ENCODE measurements at regions not wholly inside any gene's neighbourhood (a gene's known extent, or its start where the extent isn't known, plus 50 kb on each side); places are given as distances from the start of the nearest gene placed in this dataset.

DNA sequence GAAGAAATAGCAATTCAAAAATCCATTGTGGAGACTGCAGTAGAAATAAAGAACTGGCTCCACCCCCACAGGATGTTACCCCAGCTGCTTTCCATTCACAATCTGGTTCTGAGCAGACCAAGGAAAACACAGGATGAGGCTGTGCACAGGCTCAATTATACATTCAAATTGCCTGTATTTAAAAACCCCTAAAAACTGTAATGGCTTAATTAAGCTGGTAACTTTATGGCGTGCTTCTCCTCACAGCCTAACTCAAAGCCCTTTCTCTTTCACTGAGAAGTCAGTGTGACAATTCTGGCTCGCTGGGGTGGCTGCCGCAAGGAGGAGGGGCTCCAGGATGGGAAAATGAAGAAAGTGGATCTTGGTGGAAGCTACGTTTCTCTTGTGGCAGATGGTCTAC lies 1191.1 kb downstream of the SORCS1 start:
- peak; percentile 25 for DNase-seq

DNA sequence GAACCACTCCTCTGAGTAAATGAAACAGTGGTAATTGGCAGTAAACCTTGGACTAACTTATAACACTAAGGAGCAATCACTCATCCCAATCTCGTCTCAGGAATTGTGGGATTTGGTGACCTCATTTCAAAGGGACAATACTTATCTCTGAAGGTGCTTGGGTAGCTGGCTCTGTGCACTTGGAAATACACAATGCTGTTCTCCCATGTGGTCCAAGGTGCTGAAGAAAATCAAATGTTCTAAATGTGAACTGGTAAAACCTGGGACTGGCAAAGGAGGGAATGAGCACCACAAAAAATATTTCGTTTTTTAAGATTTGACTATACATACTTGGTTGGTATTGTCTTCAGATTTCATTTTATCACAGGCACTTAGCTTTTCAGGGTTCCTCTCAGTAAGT lies 1193.0 kb downstream of the SORCS1 start:
- DNase-seq: no peak

DNA sequence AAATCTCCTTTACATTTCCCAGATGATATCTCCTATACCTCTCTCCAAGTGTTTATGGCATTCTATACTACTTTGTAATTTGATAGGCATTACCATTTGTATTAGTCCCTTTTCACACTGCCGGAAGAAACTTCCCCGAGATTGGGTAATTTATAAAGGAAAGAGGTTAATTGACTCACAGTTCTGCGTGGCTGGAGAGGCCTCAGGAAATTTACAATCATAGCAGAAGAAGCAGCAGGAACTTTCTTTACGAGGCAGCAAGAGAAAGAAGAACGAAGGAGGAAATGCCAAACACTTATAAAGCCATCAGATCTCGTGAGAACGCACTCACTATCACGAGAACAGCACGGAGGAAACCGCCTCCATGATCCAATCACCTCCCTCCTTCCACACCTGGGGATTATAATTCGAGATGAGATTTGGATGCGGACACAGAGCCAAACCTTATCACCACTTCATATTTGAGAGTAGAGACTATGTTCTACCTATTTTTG lies 1194.6 kb downstream of the SORCS1 start:
- no peak for DNase-seq

DNA sequence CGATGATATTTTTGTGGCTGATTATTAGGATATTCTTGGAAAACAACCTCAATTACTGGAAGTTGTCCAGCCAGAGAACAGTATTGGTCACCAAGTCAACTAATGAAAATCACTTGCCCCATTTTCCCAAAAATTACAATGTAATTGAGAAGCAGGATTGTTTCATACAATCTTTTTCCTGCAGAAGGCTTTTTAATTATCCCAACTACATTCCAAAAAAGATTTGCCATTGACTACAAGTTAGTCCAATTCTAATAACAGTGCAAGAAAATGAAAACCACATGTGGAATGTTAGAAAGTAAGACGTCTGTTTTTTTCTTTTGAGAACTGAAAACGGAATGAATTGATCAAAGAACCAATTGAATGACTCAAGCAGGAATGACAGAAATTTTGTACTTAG lies 1195.8 kb downstream of the SORCS1 start:
- DNase-seq: no peak

DNA sequence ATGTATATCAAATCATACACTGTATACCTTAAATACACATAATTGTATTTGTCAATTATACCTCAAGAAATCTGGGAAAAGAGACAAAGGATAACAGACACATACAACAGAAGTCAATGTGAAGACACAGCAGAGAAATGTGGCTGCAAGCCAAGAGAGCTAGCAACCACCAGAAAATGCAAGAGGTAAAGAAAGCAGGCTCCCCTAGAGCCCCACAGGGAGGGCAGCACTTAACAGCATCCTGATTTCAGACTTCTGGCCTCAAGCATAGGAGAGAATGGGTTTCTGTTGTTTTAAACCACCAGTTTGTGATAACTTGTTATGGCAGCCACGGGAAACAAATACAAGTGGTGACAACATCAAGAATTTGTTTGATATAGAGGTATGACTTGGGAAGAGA lies 1197.2 kb downstream of the SORCS1 start:
- DNase-seq: no peak

DNA sequence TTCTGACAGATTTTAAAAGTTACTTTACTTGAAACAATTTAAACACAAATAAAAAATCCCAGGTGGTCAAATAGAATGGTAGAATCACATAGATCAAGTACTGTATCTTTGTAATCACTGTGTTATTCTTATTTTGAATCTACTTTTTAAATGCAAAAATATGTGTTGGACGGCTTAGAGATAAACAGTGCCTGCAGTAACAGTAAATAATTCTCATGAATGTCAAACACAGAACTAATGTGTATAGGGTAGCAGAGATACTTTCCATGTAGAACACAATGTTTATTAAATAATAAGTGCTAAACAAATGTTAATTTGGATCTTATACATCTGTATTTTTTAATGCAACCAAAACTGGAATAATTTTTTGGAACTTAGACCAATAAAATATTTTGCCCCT lies 1199.4 kb downstream of the SORCS1 start:
- DNase-seq: no peak

DNA sequence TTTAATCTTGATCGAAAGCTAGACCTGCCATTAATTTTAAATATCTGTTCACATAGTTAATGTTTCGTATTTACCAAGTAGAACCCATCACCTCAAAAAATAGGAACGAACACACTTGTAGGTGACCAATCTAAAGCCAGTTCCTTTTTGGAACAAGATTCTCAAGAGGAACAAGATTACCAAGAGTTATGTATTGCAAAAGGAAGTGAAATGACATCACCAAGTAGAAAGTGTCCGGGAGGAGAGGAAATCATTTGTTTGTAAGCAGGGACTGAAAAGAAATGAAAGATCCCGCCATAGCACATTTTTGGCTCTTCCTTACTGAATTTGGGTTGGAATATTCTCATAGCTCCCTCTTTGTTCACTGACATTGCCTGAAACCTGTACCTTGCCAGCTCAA lies 1200.5 kb downstream of the SORCS1 start:
- DNase-seq: no peak

DNA sequence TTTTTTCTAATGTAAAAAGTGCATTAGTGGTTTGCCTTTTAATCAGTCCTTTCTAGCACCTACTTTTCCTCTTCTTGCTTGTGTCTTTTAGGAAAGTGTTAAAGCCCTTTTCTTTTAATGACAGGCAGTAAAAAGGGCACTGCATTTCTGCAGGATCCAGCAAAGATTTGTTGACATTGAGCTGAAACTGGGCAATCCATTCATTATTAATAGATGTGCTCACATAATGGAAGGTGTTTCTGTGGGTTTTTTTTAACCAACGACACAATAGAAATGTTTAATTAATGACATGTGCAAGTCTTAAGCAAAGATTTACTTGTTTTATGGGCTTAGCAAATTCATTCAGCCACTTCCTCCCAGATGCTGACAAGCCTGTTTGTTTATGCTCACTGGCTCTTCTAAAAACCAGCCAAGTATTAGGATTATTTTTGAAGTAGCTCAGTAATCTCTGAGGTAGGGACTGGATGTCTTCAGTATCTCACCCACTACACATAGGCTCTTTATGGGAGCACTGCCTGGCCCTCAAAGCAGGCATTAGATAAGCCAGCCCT lies 1201.1 kb downstream of the SORCS1 start:
- DNase-seq: no peak

DNA sequence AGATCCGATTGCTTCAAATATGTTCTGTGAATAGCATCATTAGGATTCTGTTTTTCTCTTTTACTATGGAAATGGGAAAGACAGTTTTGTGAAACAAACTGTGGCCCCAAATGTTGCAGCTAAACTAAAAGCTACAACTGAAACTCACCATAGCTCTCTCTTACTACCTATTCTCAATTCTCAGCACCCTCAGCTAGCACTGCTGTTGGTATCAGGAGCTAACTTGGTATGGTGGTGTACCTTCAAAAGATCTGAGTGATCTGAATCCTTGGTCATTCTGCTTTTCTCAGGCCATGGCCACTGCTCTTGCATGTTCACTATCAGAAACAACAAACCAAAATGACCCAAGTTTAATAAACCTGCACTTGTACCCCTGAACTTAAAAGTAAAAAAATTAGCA lies 1208.0 kb downstream of the SORCS1 start:
- DNase-seq: no peak

DNA sequence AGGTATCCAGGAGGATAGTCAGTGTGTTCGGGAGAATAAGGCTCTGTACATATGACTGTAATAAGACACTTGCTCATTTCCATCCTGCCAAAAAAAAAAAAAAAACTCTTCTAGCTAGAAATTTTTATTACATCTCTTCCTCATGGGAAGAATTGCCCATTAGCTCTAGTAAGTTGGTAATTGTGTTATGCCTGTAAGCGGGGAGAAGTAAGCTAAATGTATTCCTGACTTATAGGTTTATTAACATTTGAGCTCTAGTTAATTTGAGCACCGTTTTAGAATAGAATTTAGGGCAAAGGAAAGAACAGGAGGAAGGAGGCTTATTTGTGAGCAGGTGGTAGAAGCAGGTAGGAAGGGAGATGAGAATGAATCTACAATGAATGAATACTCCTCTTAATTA lies 1210.6 kb downstream of the SORCS1 start:
- no peak for DNase-seq

DNA sequence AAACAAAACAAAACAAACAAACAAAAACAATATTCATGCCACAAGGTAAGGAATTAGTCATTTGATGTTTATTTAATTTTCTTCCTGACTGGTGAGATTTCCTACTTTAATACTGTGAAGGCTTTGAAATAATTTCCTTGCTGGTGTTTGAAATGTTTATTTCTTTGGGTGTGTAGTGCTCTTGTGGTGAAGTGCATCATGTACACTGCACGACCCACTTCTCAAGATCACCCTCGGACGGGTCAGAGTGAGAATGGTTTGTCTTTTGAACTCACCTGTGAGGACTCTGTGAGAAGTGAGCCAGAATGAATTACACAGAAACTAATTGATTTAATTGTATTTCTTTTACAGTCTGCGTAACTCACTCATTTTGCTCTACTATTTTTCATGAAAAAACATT lies 1211.5 kb downstream of the SORCS1 start:
- no peak for DNase-seq

DNA sequence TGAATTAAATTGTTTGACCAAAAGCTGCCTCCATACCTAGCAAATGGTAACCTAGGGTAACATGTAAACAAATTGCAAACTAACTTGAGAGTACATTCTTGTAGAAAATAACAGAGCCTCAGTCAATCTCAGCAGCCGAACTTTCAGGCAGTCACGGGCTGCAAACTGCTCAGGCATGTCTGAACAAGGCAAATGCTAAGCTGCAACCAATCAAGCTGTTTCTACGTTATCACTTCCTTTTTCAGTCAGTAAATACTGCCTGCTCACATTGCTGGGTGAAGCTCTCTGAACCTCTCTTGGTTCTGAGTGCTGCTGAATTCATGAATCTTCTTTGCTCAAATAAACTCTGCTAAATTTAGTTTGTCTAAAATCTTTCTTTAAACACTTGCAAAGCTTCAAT lies 1212.4 kb downstream of the SORCS1 start:
- peak; percentile 20 for DNase-seq

DNA sequence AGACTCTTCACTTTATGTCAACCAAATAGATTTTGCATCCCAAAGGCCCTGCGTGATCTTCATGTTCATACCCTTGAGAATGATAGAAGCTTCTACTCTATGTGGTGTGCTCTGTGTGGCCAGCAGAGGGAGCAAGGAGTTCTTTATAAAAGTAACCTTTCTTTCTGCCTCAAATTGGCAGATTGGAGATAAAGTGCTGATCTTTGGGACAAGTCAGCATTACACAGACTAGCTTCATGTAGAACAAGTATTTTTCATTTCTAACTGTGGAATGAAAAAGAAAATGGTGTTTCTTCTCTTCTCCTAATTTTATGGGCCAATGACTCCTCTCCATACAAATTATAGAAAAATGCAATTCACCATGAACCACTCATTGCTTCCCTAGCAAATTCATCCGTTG lies 1214.1 kb downstream of the SORCS1 start:
- DNase-seq: peak; percentile 28

DNA sequence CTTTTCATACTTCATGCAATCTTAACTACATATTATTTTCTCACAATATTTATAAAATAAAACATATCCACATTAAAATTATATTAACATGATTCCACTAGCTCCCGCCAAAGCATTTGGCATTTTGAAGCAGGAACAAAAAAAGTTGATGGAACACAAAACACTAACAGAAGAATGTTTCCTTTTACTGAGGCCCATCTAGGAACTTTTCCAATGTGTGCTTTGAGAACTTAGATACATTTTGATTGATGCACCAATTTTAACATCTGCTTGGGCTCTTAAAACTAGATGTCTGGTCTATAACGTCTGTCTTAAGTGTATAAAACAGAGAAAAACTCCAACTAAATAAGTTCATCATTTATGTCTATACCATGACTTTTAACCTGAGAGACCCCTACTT lies 1214.8 kb downstream of the SORCS1 start:
- no peak for DNase-seq

DNA sequence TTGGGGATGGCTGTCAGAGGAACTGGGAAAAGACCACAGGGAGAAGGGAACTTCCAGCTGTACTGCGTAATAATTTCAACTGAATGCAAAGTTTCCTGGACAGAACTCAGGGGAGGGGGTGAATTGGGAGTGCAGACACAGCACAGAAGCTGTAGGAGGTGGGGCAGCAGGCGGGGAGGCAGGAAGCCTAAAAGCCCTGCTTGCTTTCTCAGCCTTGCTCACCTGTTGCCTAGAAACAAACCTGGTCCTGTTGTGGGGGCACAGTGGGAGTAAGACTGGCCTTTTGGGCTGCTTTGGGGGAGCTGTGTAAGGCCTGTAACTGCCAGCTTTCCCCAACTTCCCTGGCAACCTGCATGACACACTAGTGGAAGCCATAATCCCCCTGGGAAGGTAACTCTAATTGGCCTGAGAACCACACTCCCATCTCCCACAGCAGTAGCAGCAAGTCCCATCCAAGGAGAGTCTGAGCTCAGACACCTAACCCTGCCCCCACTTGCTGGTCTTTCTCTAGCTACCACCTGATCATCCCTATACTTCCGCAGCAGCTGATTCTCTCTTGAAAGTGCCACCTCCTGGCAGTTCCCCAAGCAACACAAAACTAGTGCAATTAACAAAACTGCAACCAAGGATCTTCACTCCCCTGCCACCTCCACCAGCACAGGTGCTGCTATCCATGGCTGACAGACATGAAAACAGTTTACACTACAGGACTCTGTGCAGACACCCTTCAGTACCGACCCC lies 1239.3 kb downstream of the SORCS1 start:
- no peak for DNase-seq

DNA sequence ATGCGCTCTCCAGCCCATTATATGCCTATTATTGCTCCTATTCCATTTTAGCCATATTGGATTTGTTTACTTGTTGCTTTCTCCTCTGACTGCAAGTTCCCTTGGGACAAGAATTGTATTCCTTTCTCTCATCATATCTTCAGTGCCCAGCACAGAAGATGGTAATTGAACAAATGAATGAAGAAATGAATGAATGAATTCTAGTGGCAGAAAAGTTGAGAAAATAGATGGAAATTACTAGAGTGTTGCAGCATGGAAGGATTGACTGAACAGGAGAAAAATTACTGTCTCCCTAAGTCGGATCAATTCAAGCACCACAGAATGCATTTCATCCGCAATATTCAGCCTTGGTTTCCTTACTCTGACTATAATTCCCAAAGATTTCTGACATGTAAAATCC lies 1243.2 kb downstream of the SORCS1 start:
- no peak for DNase-seq

DNA sequence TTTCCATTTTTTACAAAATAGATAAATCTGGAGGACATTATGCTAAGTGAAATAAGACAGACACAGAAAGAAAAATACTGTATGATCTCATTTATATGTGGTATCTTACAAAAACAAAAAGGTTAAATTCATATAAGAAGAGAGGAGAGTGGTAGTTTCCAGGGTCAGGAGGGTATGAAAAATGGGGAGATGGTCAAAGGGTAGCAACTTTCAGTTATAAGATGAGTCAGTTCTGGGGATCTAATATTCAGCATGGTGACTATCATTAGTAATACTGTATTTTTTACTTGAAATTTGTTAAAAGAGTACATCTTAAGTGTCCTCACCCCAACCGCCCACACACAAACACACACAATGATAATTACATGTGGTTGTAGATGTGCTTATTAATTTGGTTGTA lies 1250.1 kb downstream of the SORCS1 start:
- DNase-seq: no peak

DNA sequence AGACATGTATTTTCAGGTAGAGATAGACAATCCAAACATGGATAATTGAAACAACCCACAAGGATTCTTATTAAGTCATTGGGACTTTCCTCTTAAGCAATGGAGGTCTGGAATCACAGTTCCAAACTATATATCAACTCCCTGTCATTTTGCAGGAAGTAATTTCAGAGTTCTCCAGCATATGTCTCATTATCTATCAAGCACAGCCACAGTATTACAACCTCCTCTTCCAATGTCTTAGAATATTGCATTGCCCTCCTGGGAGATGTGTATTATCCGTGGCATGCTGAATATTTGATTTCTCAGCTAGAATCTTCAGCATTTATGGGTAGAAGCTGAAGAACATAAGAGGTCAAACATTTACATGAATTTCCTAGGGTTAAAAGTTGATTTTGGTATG lies 1255.8 kb downstream of the SORCS1 start:
- no peak for DNase-seq

DNA sequence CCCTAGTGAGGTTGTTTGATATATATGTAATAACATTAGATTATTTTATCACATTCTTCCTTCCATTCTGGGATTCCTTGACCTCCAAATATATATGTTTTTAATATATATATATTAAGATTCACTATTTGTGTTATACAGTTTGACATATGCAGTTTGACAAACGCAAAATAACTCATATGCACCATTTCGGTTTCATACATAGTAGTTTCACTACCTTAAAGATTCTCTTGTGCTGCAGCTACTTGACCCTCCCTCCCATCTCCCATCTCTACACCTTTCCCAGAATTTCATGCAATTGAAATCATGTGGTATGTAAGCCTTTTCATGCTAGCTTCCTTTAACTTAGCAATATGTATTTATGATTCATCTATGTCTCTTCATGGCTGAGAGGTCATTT lies 1244.4 kb downstream of the SORCS3 start:
- no peak for DNase-seq

DNA sequence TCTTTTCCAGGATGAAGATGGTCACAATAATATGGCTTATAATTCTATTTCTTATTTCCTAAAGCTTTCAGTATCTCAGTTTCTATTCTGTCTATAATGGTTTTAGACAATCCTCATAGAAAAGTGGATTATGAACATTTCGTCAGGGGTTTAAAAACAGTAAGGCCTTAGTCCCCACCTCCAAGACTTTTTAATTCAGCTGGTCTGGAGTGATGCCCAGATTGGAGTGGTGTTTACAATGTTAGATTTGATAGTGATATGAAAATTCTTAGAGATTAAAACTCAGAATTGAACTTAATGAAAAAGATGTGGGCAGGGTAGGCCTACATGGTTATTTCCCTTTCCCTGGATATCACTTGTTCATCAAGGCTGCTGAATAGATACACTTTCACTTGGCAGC lies 1238.3 kb downstream of the SORCS3 start:
- no peak for DNase-seq

DNA sequence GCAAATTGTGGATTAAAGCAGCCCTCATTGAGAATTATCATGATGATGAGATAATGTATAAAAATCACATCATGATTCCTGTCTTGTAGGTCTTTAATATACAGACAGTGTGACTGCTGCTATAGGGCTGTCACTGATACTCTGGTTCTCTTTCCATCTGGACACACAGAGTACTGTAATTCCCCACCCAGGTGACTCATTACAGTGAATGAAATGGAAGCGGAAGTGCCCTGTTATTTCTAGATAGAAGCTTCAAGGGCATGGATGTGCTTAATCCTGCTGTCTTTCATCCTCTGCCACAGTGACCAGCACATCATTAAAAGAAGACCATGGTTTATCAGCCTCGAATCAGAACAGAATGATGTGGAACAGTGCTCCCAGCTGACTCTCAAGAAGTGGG lies 1234.0 kb downstream of the SORCS3 start:
- no peak for DNase-seq

DNA sequence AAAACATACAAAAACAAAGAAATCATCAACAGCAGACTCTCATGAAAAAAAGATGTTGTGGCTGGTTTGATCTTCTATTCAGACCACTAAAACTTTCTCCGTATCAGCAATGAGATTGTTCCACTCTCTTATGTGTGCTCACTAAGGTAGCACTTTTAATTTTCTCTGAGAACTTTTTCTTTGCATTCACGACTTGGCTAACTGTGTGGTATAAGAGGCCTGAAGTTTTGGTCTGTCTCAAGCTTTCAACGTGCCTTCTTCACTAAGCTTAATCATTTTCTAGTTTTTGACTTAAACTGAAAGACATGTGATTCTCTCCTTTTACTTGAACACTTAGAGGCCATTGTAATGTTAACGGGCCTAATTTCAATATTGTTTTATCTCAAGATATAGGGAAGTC lies 1231.6 kb downstream of the SORCS3 start:
- DNase-seq: no peak

DNA sequence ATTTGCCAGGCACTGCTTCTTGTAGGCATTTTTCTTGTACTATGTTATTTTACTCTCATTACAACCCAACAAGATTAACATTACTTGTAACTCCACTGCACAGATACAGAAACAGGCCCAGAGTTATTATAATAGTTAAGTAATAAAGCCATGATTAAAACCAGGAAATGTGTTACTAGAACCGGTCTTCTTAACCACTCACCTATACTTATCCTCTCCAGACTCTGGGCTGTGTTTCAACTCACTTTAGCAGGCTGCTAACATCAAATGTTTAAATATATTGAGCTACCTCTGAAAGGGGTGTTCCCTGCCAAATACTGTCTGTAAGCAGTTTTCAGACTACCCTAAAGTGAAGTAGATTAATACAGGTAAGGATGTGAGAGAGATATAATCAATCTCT lies 1227.8 kb downstream of the SORCS3 start:
- DNase-seq: no peak

DNA sequence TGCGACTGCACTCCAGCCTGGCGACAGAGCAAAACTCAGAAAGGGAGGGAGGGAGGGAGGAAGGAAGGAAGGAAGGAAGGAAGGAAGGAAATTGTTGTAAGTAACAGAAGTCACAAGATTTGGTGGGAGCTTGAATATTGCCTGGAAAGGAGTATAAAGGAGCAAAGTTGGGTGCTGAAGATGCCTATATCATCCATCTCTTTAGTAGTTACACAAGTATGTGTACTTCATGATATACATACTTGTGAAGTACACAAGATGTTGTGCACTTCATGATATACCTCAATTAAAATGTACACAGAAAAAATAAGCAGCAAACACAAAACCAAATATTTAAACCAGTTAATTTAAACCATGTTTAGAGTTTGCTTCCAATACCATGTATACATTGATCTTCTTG lies 1223.8 kb downstream of the SORCS3 start:
- DNase-seq: no peak
